PC-3 (cell line): ENCODE measurements at regions not wholly inside any gene's neighbourhood (a gene's known extent, or its start where the extent isn't known, plus 50 kb on each side); places are given as distances from the start of the nearest gene placed in this dataset.

Experiments used
- ATAC-seq: fragments of 200-7000 bp; cut with Tn5 transposase; 2 replicates; pipeline ENCODE4 v1.9.1; 2020; ENCODE audit warnings: mild to moderate bottlenecking, moderate library complexity
- BruUV-seq: library from RNA; stranded (reverse); fragments of 400-500 nt; replicated peaks from 2 replicates; lab custom pipeline; 2021; lab: Mats Ljungman, UMichigan
- CTCF ChIA-PET: fragments of 300-600 bp; sonication (Branson Sonifier 250); formaldehyde crosslinking; loops from one replicate; lab custom pipeline; 2022; ENCODE audit warnings: antibody characterized with exemption; lab: Charles Lee
- POLR2A ChIA-PET: fragments of 300-600 bp; sonication (Branson Sonifier 250); formaldehyde crosslinking; loops from one replicate; lab custom pipeline; 2022; ENCODE audit warnings: antibody characterized with exemption; ENCODE audit not compliant: unreplicated experiment; lab: Charles Lee
- DNase-seq: peaks from one replicate; pipeline ENCODE4 v3.0.0-alpha.2; 2015
- H2AFZ ChIP-seq: fragments of 300-600 bp; sonication (generic); 2 replicates; pipeline ENCODE4 v1.6.0; 2016; ENCODE audit warnings: antibody characterized with exemption, low read length
- H3F3A ChIP-seq: fragments of 300-600 bp; sonication (generic); one replicate; pipeline ENCODE4 v1.6.0; 2017; ENCODE audit warnings: antibody characterized with exemption, low read length, control low read depth, mild to moderate bottlenecking; ENCODE audit not compliant: unreplicated experiment
- H3K27ac ChIP-seq: fragments of 300-600 bp; sonication (generic); 2 replicates; pipeline ENCODE4 v1.5.1; 2016; ENCODE audit warnings: mild to moderate bottlenecking, low read length
- H3K27me3 ChIP-seq: fragments of 300-600 bp; sonication (generic); 2 replicates; pipeline ENCODE4 v1.6.1; 2016; ENCODE audit warnings: low read length, mixed read lengths
- H3K36me3 ChIP-seq: fragments of 300-600 bp; sonication (generic); 2 replicates; pipeline ENCODE4 v1.6.1; 2016; ENCODE audit warnings: low read depth, mixed run types, low read length, mixed read lengths
- H3K4me1 ChIP-seq: fragments of 300-600 bp; sonication (generic); 2 replicates; pipeline ENCODE4 v1.5.1; 2016; ENCODE audit warnings: low read length; ENCODE audit not compliant: insufficient read depth
- H3K4me2 ChIP-seq: fragments of 300-600 bp; sonication (generic); 2 replicates; pipeline ENCODE4 v1.6.0; 2016; ENCODE audit warnings: low read length
- H3K4me3 ChIP-seq: fragments of 300-600 bp; sonication (generic); 2 replicates; pipeline ENCODE4 v1.5.1; 2016; ENCODE audit warnings: mild to moderate bottlenecking, low read length, mixed read lengths
- H3K79me2 ChIP-seq: fragments of 300-600 bp; sonication (generic); 2 replicates; pipeline ENCODE4 v1.6.1; 2017; ENCODE audit warnings: low read length, mixed read lengths
- H3K9ac ChIP-seq: fragments of 300-600 bp; sonication (generic); 2 replicates; pipeline ENCODE4 v1.6.0; 2016; ENCODE audit warnings: mild to moderate bottlenecking, low read length
- H3K9me2 ChIP-seq: fragments of 300-600 bp; sonication (generic); replicated peaks from 2 replicates; pipeline ENCODE4 v1.6.1; 2016; ENCODE audit warnings: mixed run types, low read length, mixed read lengths
- H3K9me3 ChIP-seq: fragments of 300-600 bp; sonication (generic); 2 replicates; pipeline ENCODE4 v1.6.1; 2016; ENCODE audit warnings: low read length, mixed read lengths
- H4K20me1 ChIP-seq: fragments of 300-600 bp; sonication (generic); 2 replicates; pipeline ENCODE4 v1.6.1; 2016; ENCODE audit warnings: low read length, mixed read lengths
- CTCF ChIP-seq: fragments of 300-600 bp; sonication (generic); conservative IDR thresholded peaks from 2 replicates; pipeline ENCODE4 v1.5.1; 2017; ENCODE audit warnings: antibody characterized with exemption, low read depth, mild to moderate bottlenecking, low read length
- EZH2 ChIP-seq: fragments of 300-600 bp; sonication (generic); IDR thresholded peaks from one replicate; pipeline ENCODE4 v1.6.1; 2017; ENCODE audit warnings: antibody characterized with exemption, mild to moderate bottlenecking, low read length; ENCODE audit not compliant: unreplicated experiment
- EZH2phosphoT487 ChIP-seq: fragments of 300-600 bp; sonication (generic); IDR thresholded peaks from 2 replicates; pipeline ENCODE4 v1.6.1; 2018; ENCODE audit warnings: mild to moderate bottlenecking, antibody characterized with exemption, low read length, borderline replicate concordance
- intact Hi-C: fragments of 100-400 bp; cut with micrococcal nuclease; formaldehyde crosslinking; loops from 2 replicates; pipeline ENCODE4 v1.9.0; 2023

GRCh38 chrX:122245943-122246342 lies 938.1 kb upstream of the GRIA3 start:
- H3F3A ChIP-seq, result no peaks in the 10 kb centered on the region
- H3K9me2 ChIP-seq, result no peaks in the 10 kb centered on the region
- intact Hi-C loops, result no loop called here
- CTCF ChIA-PET, result no interaction called here
- no peaks in the 10 kb centered on the region for H3K79me2 ChIP-seq
- no peaks in the 10 kb centered on the region for H3K9me3 ChIP-seq
- H3K4me1 ChIP-seq, result no peaks in the 10 kb centered on the region
- no peak overlapping the region for H3K4me2 ChIP-seq
- H3K36me3 ChIP-seq, result no peaks in the 10 kb centered on the region
- no peaks in the 10 kb centered on the region for H3K27me3 ChIP-seq
- no peak overlapping the region for H3K4me3 ChIP-seq
- no TSS peak for BruUV-seq
- DNase-seq (no peak), ATAC-seq (no peak)
- POLR2A ChIA-PET, result no interaction called here
- TF ChIP-seq EZH2phosphoT487, result no peak
- no peak for TF ChIP-seq EZH2
- TF ChIP-seq CTCF, result no peak
- no peaks in the 10 kb centered on the region for H4K20me1 ChIP-seq
- no peak overlapping the region for H2AFZ ChIP-seq
- H3K27ac ChIP-seq, result no peak overlapping the region
- H3K9ac ChIP-seq, result no peak overlapping the region

DNA sequence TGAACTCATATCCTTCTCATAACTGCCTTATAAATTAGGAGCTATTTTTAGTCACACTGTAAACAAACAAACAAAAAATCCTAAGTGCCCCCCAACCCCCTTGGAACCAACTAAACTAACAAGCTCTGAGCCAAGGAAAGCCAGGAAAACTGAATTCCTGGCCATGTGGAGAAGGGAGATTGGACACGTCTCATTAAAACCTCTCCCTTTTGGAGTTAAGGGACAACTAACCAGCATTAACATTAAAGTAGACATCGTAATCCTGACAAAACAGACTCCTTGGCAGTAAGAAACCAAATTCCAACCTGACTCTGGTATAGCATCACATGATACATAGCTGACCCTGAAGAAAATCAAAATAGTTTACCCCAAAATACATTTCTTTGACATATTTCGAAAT lies 937.1 kb upstream of the GRIA3 start:
- Histone ChIP-seq H3K9me2 (no peaks in the 10 kb centered on the region), H3K79me2 (no peaks in the 10 kb centered on the region), H3K9ac (no peak overlapping the region), H3K4me1 (no peaks in the 10 kb centered on the region), H3F3A (no peaks in the 10 kb centered on the region), H3K9me3 (no peaks in the 10 kb centered on the region), H3K4me2 (no peak overlapping the region), H3K4me3 (no peak overlapping the region), H3K27me3 (no peaks in the 10 kb centered on the region), H3K27ac (no peak overlapping the region), H3K36me3 (no peaks in the 10 kb centered on the region), H4K20me1 (no peaks in the 10 kb centered on the region), H2AFZ (no peak overlapping the region)
- BruUV-seq, result no TSS peak
- no peak for ATAC-seq
- POLR2A ChIA-PET, result no interaction called here
- TF ChIP-seq CTCF, result no peak
- no peak for TF ChIP-seq EZH2
- no peak for TF ChIP-seq EZH2phosphoT487
- no peak for DNase-seq
- CTCF ChIA-PET, result no interaction called here
- intact Hi-C loops, result no loop called here

DNA sequence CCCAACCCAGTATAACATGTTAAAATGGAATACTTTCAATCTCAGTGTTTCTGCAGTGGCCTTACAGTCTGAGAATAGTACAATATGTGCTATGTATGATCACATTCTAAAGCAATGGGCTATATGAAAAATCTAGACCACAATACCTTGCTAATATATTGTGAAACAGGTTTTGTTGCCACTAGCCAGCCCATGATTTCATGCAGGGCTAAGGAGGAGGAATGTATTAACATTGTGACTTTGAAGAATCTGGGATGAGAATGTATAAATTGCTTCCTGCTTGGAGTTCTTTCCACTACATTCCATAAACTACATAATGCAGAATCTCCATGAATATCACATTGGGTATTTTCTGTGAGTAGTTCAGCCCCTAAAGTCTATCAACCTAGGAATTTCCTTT lies 935.4 kb upstream of the GRIA3 start:
- Histone ChIP-seq H3K4me3 (no peak overlapping the region), H3K27me3 (no peaks in the 10 kb centered on the region), H3K9ac (no peak overlapping the region), H3K9me2 (no peaks in the 10 kb centered on the region), H3K4me1 (no peaks in the 10 kb centered on the region), H3K79me2 (no peaks in the 10 kb centered on the region), H3K36me3 (no peaks in the 10 kb centered on the region), H3K4me2 (no peak overlapping the region), H3F3A (no peaks in the 10 kb centered on the region), H3K9me3 (0 out of 2 replicates have a peak, but pooled peaks cover 4% of the 10 kb centered on the region), H3K27ac (no peak overlapping the region), H2AFZ (no peak overlapping the region), H4K20me1 (no peaks in the 10 kb centered on the region)
- TF ChIP-seq CTCF (no peak), EZH2 (no peak), EZH2phosphoT487 (no peak)
- no peak for ATAC-seq
- BruUV-seq, result no TSS peak
- no peak for DNase-seq
- intact Hi-C loops, result no loop called here
- ChIA-PET POLR2A (no interaction called here), CTCF (no interaction called here)
